Activated T-helper 17 cell treated with anti-CD3 and anti-CD28 coated beads, Interleukin-2, amount 50 U/mL, for 72 hours (primary cell): ENCODE measurements at regions not wholly inside any gene's neighbourhood (a gene's known extent, or its start where the extent isn't known, plus 50 kb on each side); places are given as distances from the start of the nearest gene placed in this dataset.
"Not testable (repeated sequence)": the region's sequence is repeated elsewhere in the genome, so short reads cannot be mapped to it uniquely, and the experiment has no call there.

ENCODE experiments used
- ATAC-seq: fragments of 150-1000 bp; cut with Tn5 transposase; replicated peaks from 2 replicates; pipeline ENCODE4 v1.10.0; 2021; ENCODE audit warnings: mild to moderate bottlenecking, moderate library complexity
- H3K27ac Mint-ChIP-seq: one replicate; pipeline ENCODE4 v1.8.0; 2022; ENCODE audit warnings: mixed read lengths
- H3K27me3 Mint-ChIP-seq: one replicate; pipeline ENCODE4 v1.8.0; 2022; ENCODE audit warnings: mixed read lengths
- H3K36me3 Mint-ChIP-seq: one replicate; pipeline ENCODE4 v1.8.0; 2022; ENCODE audit warnings: low read depth, mild to moderate bottlenecking, mixed read lengths
- H3K4me1 Mint-ChIP-seq: one replicate; pipeline ENCODE4 v1.8.0; 2022; ENCODE audit warnings: mixed read lengths
- H3K4me3 Mint-ChIP-seq: one replicate; pipeline ENCODE4 v1.8.0; 2022; ENCODE audit warnings: mild to moderate bottlenecking, mixed read lengths
- H3K9me3 Mint-ChIP-seq: one replicate; pipeline ENCODE4 v1.8.0; 2022; ENCODE audit warnings: mixed read lengths

- Mint-ChIP-seq H3K27ac (no peak overlapping the region), H3K4me3 (no peak overlapping the region), H3K36me3 (no peaks in the 10 kb centered on the region), H3K27me3 (no peaks in the 10 kb centered on the region), H3K9me3 (peaks cover 5% of the 10 kb centered on the region), H3K4me1 (no peaks in the 10 kb centered on the region)
- no peak for ATAC-seq
Measured at GRCh38 chr21:28200726-28201125, 792.0 kb downstream of the LTN1 start.

- Mint-ChIP-seq H3K27ac (no peak overlapping the region), H3K4me3 (no peak overlapping the region), H3K36me3 (no peaks in the 10 kb centered on the region), H3K9me3 (peaks cover 5% of the 10 kb centered on the region), H3K27me3 (no peaks in the 10 kb centered on the region), H3K4me1 (no peaks in the 10 kb centered on the region)
- no peak for ATAC-seq
Measured at GRCh38 chr21:28196981-28197380, 795.7 kb downstream of the LTN1 start.

- ATAC-seq: no peak
- peaks cover 5% of the 10 kb centered on the region for H3K9me3 Mint-ChIP-seq
- no peak overlapping the region for H3K4me3 Mint-ChIP-seq
- no peaks in the 10 kb centered on the region for H3K36me3 Mint-ChIP-seq
- H3K4me1 Mint-ChIP-seq: no peaks in the 10 kb centered on the region
- no peaks in the 10 kb centered on the region for H3K27me3 Mint-ChIP-seq
- no peak overlapping the region for H3K27ac Mint-ChIP-seq
Measured at GRCh38 chr21:28193189-28193588, 799.5 kb downstream of the LTN1 start.

- Mint-ChIP-seq H3K9me3 (no peaks in the 10 kb centered on the region), H3K4me3 (no peak overlapping the region), H3K36me3 (no peaks in the 10 kb centered on the region), H3K27me3 (no peaks in the 10 kb centered on the region), H3K4me1 (no peaks in the 10 kb centered on the region), H3K27ac (no peak overlapping the region)
- no peak for ATAC-seq
Measured at GRCh38 chr21:28186604-28187003, 806.1 kb downstream of the LTN1 start.

- Mint-ChIP-seq H3K9me3 (no peaks in the 10 kb centered on the region), H3K4me1 (no peaks in the 10 kb centered on the region), H3K27ac (no peak overlapping the region), H3K4me3 (no peak overlapping the region), H3K27me3 (no peaks in the 10 kb centered on the region), H3K36me3 (no peaks in the 10 kb centered on the region)
- no peak for ATAC-seq
Measured at GRCh38 chr21:28181730-28182129, 810.9 kb downstream of the LTN1 start.

- no peaks in the 10 kb centered on the region for H3K9me3 Mint-ChIP-seq
- H3K27me3 Mint-ChIP-seq: no peaks in the 10 kb centered on the region
- no peaks in the 10 kb centered on the region for H3K4me1 Mint-ChIP-seq
- no peak overlapping the region for H3K27ac Mint-ChIP-seq
- no peaks in the 10 kb centered on the region for H3K36me3 Mint-ChIP-seq
- no peak for ATAC-seq
- no peak overlapping the region for H3K4me3 Mint-ChIP-seq
Measured at GRCh38 chr21:28179136-28179535, 813.5 kb downstream of the LTN1 start.

GRCh38 chr21:28177124-28177523, 815.6 kb downstream of the LTN1 start:
- Mint-ChIP-seq H3K36me3 (no peaks in the 10 kb centered on the region), H3K4me1 (no peaks in the 10 kb centered on the region), H3K27me3 (no peaks in the 10 kb centered on the region), H3K9me3 (no peaks in the 10 kb centered on the region), H3K4me3 (no peak overlapping the region), H3K27ac (no peak overlapping the region)
- no peak for ATAC-seq

- no peak for ATAC-seq
Measured at GRCh38 chr21:28174701-28175100, 818.0 kb downstream of the LTN1 start.

GRCh38 chr21:28174006-28174405, 818.7 kb downstream of the LTN1 start:
- H3K27ac Mint-ChIP-seq: no peak overlapping the region
- H3K36me3 Mint-ChIP-seq: no peaks in the 10 kb centered on the region
- H3K9me3 Mint-ChIP-seq: no peaks in the 10 kb centered on the region
- no peaks in the 10 kb centered on the region for H3K27me3 Mint-ChIP-seq
- H3K4me1 Mint-ChIP-seq: no peaks in the 10 kb centered on the region
- no peak overlapping the region for H3K4me3 Mint-ChIP-seq
- ATAC-seq: no peak

More at GRCh38 chr21:28174701-28175100, 818.0 kb downstream of the LTN1 start:
- Mint-ChIP-seq H3K36me3 (no peaks in the 10 kb centered on the region), H3K9me3 (no peaks in the 10 kb centered on the region), H3K4me3 (no peak overlapping the region), H3K27me3 (no peaks in the 10 kb centered on the region), H3K27ac (no peak overlapping the region), H3K4me1 (no peaks in the 10 kb centered on the region)

- H3K36me3 Mint-ChIP-seq: no peaks in the 10 kb centered on the region
- no peaks in the 10 kb centered on the region for H3K27me3 Mint-ChIP-seq
- no peak overlapping the region for H3K27ac Mint-ChIP-seq
- ATAC-seq: no peak
- H3K9me3 Mint-ChIP-seq: no peaks in the 10 kb centered on the region
- no peak overlapping the region for H3K4me3 Mint-ChIP-seq
- no peaks in the 10 kb centered on the region for H3K4me1 Mint-ChIP-seq
Measured at GRCh38 chr21:28172376-28172775, 820.3 kb downstream of the LTN1 start.

GRCh38 chr21:28167366-28167765, 825.3 kb downstream of the LTN1 start:
- Mint-ChIP-seq H3K36me3 (no peaks in the 10 kb centered on the region), H3K27ac (no peak overlapping the region), H3K4me3 (no peak overlapping the region), H3K9me3 (peaks cover 8% of the 10 kb centered on the region), H3K27me3 (no peaks in the 10 kb centered on the region), H3K4me1 (no peaks in the 10 kb centered on the region)
- no peak for ATAC-seq

GRCh38 chr21:28164519-28164918, 828.2 kb downstream of the LTN1 start:
- H3K36me3 Mint-ChIP-seq, H3K27me3 Mint-ChIP-seq, H3K4me1 Mint-ChIP-seq, H3K9me3 Mint-ChIP-seq, H3K27ac Mint-ChIP-seq, H3K4me3 Mint-ChIP-seq, ATAC-seq: not testable (repeated sequence)

GRCh38 chr21:28162052-28162451, 830.6 kb downstream of the LTN1 start:
- not testable (repeated sequence) for H3K36me3 Mint-ChIP-seq, ATAC-seq, H3K27me3 Mint-ChIP-seq, H3K4me1 Mint-ChIP-seq, H3K9me3 Mint-ChIP-seq, H3K27ac Mint-ChIP-seq, H3K4me3 Mint-ChIP-seq

- H3K4me1 Mint-ChIP-seq: no peaks in the 10 kb centered on the region
- H3K4me3 Mint-ChIP-seq: no peak overlapping the region
- H3K9me3 Mint-ChIP-seq: peaks cover 9% of the 10 kb centered on the region
- no peaks in the 10 kb centered on the region for H3K36me3 Mint-ChIP-seq
- no peaks in the 10 kb centered on the region for H3K27me3 Mint-ChIP-seq
- no peak overlapping the region for H3K27ac Mint-ChIP-seq
- no peak for ATAC-seq
Measured at GRCh38 chr21:28160378-28160777, 832.3 kb downstream of the LTN1 start.

- H3K27me3 Mint-ChIP-seq: no peaks in the 10 kb centered on the region
- H3K9me3 Mint-ChIP-seq: peaks cover 9% of the 10 kb centered on the region
- no peaks in the 10 kb centered on the region for H3K36me3 Mint-ChIP-seq
- no peak for ATAC-seq
- no peak overlapping the region for H3K4me3 Mint-ChIP-seq
- no peak overlapping the region for H3K27ac Mint-ChIP-seq
- H3K4me1 Mint-ChIP-seq: no peaks in the 10 kb centered on the region
Measured at GRCh38 chr21:28159396-28159795, 833.3 kb downstream of the LTN1 start.

- Mint-ChIP-seq H3K4me3 (no peak overlapping the region), H3K27ac (no peak overlapping the region), H3K36me3 (no peaks in the 10 kb centered on the region), H3K4me1 (no peaks in the 10 kb centered on the region), H3K9me3 (no peaks in the 10 kb centered on the region), H3K27me3 (no peaks in the 10 kb centered on the region)
- ATAC-seq: no peak
Measured at GRCh38 chr21:28156590-28156989, 836.1 kb downstream of the LTN1 start.
